Liver (tissue), 8 donors: ENCODE measurements at regions not wholly inside any gene's neighbourhood (a gene's known extent, or its start where the extent isn't known, plus 50 kb on each side); places are given as distances from the start of the nearest gene placed in this dataset.

ENCODE experiments used
- DNase-seq: peaks from one replicate; pipeline ENCODE4 v3.0.0-alpha.2; 2017; ENCODE audit warnings: low spot score
- H3K27ac ChIP-seq, 2 donors: one replicate each; pipeline ENCODE4 v1.7.0; 2013; ENCODE audit warnings: inconsistent platforms in 2 of 2, low read length in 2 of 2, control low read depth in 1 of 2, low read depth in 1 of 2, mild to moderate bottlenecking in 1 of 2
- H3K27me3 ChIP-seq, 4 donors: one replicate each; pipeline versions ENCODE4 v1.6.1 to v1.7.0; 2013; ENCODE audit warnings: low read length in 3 of 4, inconsistent platforms in 1 of 4, mild to moderate bottlenecking in 1 of 4, moderate library complexity in 1 of 4; ENCODE audit not compliant: control insufficient read depth in 4 of 4, insufficient read depth in 4 of 4
- H3K36me3 ChIP-seq, 4 donors: one replicate each; pipeline versions ENCODE4 v1.6.1 to v1.7.0; 2013; ENCODE audit warnings: low read length in 3 of 4, mild to moderate bottlenecking in 3 of 4, low read depth in 1 of 4, moderate library complexity in 1 of 4; ENCODE audit not compliant: control insufficient read depth in 4 of 4, insufficient read depth in 3 of 4
- H3K4me1 ChIP-seq, 4 donors: one replicate each; pipeline versions ENCODE4 v1.6.1 to v1.7.0; 2013; ENCODE audit warnings: low read length in 3 of 4, mild to moderate bottlenecking in 3 of 4, moderate library complexity in 1 of 4; ENCODE audit not compliant: control insufficient read depth in 4 of 4, insufficient read depth in 4 of 4
- H3K4me3 ChIP-seq, 3 donors: one replicate each; pipeline versions ENCODE4 v1.6.1 to v1.7.0; 2013; ENCODE audit warnings: low read length in 3 of 3, control low read depth in 1 of 3, low read depth in 1 of 3, mild to moderate bottlenecking in 1 of 3
- H3K9ac ChIP-seq, 2 donors: one replicate each; pipeline ENCODE4 v1.7.0; 2013; ENCODE audit warnings: low read length in 2 of 2, mild to moderate bottlenecking in 2 of 2, moderate library complexity in 2 of 2, control low read depth in 1 of 2, low read depth in 1 of 2
- H3K9me3 ChIP-seq, 4 donors: one replicate each; pipeline versions ENCODE4 v1.6.1 to v1.7.0; 2013; ENCODE audit warnings: low read length in 3 of 4; ENCODE audit not compliant: control insufficient read depth in 4 of 4
- ATF3 ChIP-seq: IDR thresholded peaks from 2 replicates; pipeline ENCODE4 v1.6.1; 2016; ENCODE audit warnings: antibody characterized with exemption
- EGR1 ChIP-seq, 2 donors: IDR thresholded peaks; 2 replicates each; pipeline ENCODE4 v1.6.1; 2016 to 2018; ENCODE audit warnings: antibody characterized with exemption in 2 of 2, low read depth in 2 of 2
- FOXA2 ChIP-seq: IDR thresholded peaks from 2 replicates; pipeline ENCODE4 v1.6.1; 2016; ENCODE audit warnings: antibody characterized with exemption
- GABPA ChIP-seq, 2 donors: IDR thresholded peaks in 1 of 2; conservative IDR thresholded peaks in 1 of 2; 2 replicates each; pipeline ENCODE4 v1.6.1; 2016; ENCODE audit warnings: antibody characterized with exemption in 2 of 2, mild to moderate bottlenecking in 1 of 2, moderate library complexity in 1 of 2
- HNF4A ChIP-seq, 2 donors: conservative IDR thresholded peaks; 2 replicates each; pipeline ENCODE4 v1.6.1; 2016; ENCODE audit warnings: antibody characterized with exemption in 2 of 2, mild to moderate bottlenecking in 2 of 2
- HNF4G ChIP-seq: IDR thresholded peaks from 2 replicates; pipeline ENCODE4 v1.6.1; 2016; ENCODE audit warnings: antibody characterized with exemption
- MAX ChIP-seq: IDR thresholded peaks from 2 replicates; pipeline ENCODE4 v1.6.1; 2016; ENCODE audit warnings: antibody characterized with exemption
- RAD21 ChIP-seq, 2 donors: IDR thresholded peaks; 2 replicates each; pipeline ENCODE4 v1.6.1; 2016; ENCODE audit warnings: antibody characterized with exemption in 2 of 2, mild to moderate bottlenecking in 2 of 2
- REST ChIP-seq: IDR thresholded peaks from 2 replicates; pipeline ENCODE4 v1.6.1; 2016; ENCODE audit warnings: antibody characterized with exemption, mild to moderate bottlenecking
- RXRA ChIP-seq, 2 donors: IDR thresholded peaks; 2 replicates each; pipeline ENCODE4 v1.6.1; 2017 to 2018; ENCODE audit warnings: antibody characterized with exemption in 2 of 2, mild to moderate bottlenecking in 1 of 2
- TAF1 ChIP-seq: conservative IDR thresholded peaks from 2 replicates; pipeline ENCODE4 v1.6.1; 2016; ENCODE audit warnings: antibody characterized with exemption, mild to moderate bottlenecking
- YY1 ChIP-seq: IDR thresholded peaks from 2 replicates; pipeline ENCODE4 v1.6.1; 2016; ENCODE audit warnings: antibody characterized with exemption, mild to moderate bottlenecking
- ZBTB33 ChIP-seq: IDR thresholded peaks from 2 replicates; pipeline ENCODE4 v1.6.1; 2016; ENCODE audit warnings: antibody characterized with exemption
- WGBS: extraction: QIAGEN DNeasy Blood & Tissue Kit; methylation state at CpG from one replicate; pipeline ENCODE4 v1.1.7; 2013; 5-methylcytosine and 5-hydroxymethylcytosine counted together
- TF ChIP-seq, protein P1 (sequence below): fragments of 150-350 bp; IDR thresholded peaks from 2 replicates; pipeline ENCODE4 v1.5.1; 2017; ENCODE audit warnings: improper control_type of control experiment, low read depth, low read length; ENCODE audit not compliant: missing input control
- donor health status: healthy.
- donor health status: healthy.
- donor health status: healthy.
- donor health status: healthy.
- donor health status: healthy.

GRCh38 chr2:145864501-145864900, 1344.6 kb upstream of the ZEB2 start:
- DNase-seq, result no peak
- 96% methylated on average over 3 of the region's 3 CpGs for WGBS
- TF ChIP-seq REST (no peak), EGR1 (IDR thresholded peaks at IDR 0.05; ENCODE audit: low read depth in 2 of 2) (no peak), HNF4A (conservative IDR thresholded peaks at IDR 0.05) (no peak), ZBTB33 (no peak), HNF4G (no peak), RXRA (IDR thresholded peaks at IDR 0.05) (no peak), FOXA2 (no peak), GABPA (IDR thresholded peaks at IDR 0.05 in 1 of 2, conservative IDR thresholded peaks at IDR 0.05 in 1 of 2) (no peak), ATF3 (no peak), TAF1 (no peak)
- TF ChIP-seq, protein P1, sequence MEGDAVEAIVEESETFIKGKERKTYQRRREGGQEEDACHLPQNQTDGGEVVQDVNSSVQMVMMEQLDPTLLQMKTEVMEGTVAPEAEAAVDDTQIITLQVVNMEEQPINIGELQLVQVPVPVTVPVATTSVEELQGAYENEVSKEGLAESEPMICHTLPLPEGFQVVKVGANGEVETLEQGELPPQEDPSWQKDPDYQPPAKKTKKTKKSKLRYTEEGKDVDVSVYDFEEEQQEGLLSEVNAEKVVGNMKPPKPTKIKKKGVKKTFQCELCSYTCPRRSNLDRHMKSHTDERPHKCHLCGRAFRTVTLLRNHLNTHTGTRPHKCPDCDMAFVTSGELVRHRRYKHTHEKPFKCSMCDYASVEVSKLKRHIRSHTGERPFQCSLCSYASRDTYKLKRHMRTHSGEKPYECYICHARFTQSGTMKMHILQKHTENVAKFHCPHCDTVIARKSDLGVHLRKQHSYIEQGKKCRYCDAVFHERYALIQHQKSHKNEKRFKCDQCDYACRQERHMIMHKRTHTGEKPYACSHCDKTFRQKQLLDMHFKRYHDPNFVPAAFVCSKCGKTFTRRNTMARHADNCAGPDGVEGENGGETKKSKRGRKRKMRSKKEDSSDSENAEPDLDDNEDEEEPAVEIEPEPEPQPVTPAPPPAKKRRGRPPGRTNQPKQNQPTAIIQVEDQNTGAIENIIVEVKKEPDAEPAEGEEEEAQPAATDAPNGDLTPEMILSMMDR, result no peak

GRCh38 chr2:145861940-145862339, 1342.0 kb upstream of the ZEB2 start:
- no peak overlapping the region for H3K4me3 ChIP-seq
- H3K36me3 ChIP-seq, result no peaks in the 10 kb centered on the region
- H3K4me1 ChIP-seq, result no peaks in the 10 kb centered on the region
- H3K27me3 ChIP-seq, result no peaks in the 10 kb centered on the region
- H3K9ac ChIP-seq, result no peak overlapping the region
- DNase-seq, result no peak
- no peaks in the 10 kb centered on the region for H3K9me3 ChIP-seq
- 80% methylated on average over 3 of the region's 3 CpGs for WGBS
- no peak overlapping the region for H3K27ac ChIP-seq
- no peak for TF ChIP-seq RAD21 (IDR thresholded peaks at IDR 0.05)
- TF ChIP-seq YY1, result no peak
- TF ChIP-seq FOXA2, result no peak
- no peak for TF ChIP-seq MAX
- TF ChIP-seq ZBTB33, result no peak

More at GRCh38 chr2:145864501-145864900, 1344.6 kb upstream of the ZEB2 start:
- Histone ChIP-seq H3K36me3 (no peaks in the 10 kb centered on the region), H3K9ac (no peak overlapping the region), H3K27me3 (no peaks in the 10 kb centered on the region), H3K9me3 (no peaks in the 10 kb centered on the region), H3K4me3 (no peak overlapping the region), H3K4me1 (no peaks in the 10 kb centered on the region), H3K27ac (no peak overlapping the region)
